B cell (primary cell): ENCODE measurements at regions not wholly inside any gene's neighbourhood (a gene's known extent, or its start where the extent isn't known, plus 50 kb on each side); places are given as distances from the start of the nearest gene placed in this dataset.

ENCODE experiments used
- ATAC-seq: fragments of 200-7000 bp; cut with Tn5 transposase; one replicate; pipeline ENCODE4 v1.10.0; 2021; ENCODE audit warnings: low read depth, mild to moderate bottlenecking, moderate number of reproducible peaks, moderate library complexity
- CTCF ChIA-PET: fragments of 350-600 bp; sonication (Branson Sonifier 250); formaldehyde crosslinking; loops from one replicate; lab custom pipeline; 2021; ENCODE audit warnings: antibody characterized with exemption, inconsistent platforms; lab: Charles Lee
- POLR2A ChIA-PET: fragments of 350-600 bp; sonication (Branson Sonifier 250); formaldehyde crosslinking; loops from one replicate; lab custom pipeline; 2021; ENCODE audit warnings: antibody characterized with exemption; lab: Charles Lee
- DNase-seq: peaks from one replicate; pipeline ENCODE4 v3.0.0; 2013
- H2AFZ ChIP-seq: 2 replicates; pipeline ENCODE4 v1.6.1; 2012; ENCODE audit warnings: mild to moderate bottlenecking, low read depth, low read length; ENCODE audit not compliant: insufficient read depth, poor library complexity, severe bottlenecking
- H3K27ac ChIP-seq, 2 donors: 1 replicate in 1 of 2; 2 replicates in 1 of 2; pipeline ENCODE4 v1.5.1; 2012 to 2013; ENCODE audit warnings: low read length in 2 of 2, mild to moderate bottlenecking in 2 of 2, moderate library complexity in 1 of 2
- H3K27me3 ChIP-seq, 4 experiments: fragments of 200-600 bp in 1 of 4; sonication (generic) in 1 of 4; replicated peaks in 1 of 4; 1 replicate in 2 of 4; 2 replicates in 2 of 4; pipeline versions ENCODE4 v1.6.1 to v1.7.0; 2013 to 2016; ENCODE audit warnings: low read length in 3 of 4, mild to moderate bottlenecking in 2 of 4, mixed read lengths in 1 of 4, moderate library complexity in 1 of 4; ENCODE audit not compliant: insufficient read depth in 4 of 4, control insufficient read depth in 3 of 4; ENCODE audit errors: control extremely low read depth in 1 of 4
- H3K36me3 ChIP-seq, 2 experiments: replicated peaks in 1 of 2; 1 replicate in 1 of 2; 2 replicates in 1 of 2; pipeline versions ENCODE4 v1.6.1 to v1.7.1; 2013; ENCODE audit warnings: low read length in 1 of 2; ENCODE audit not compliant: insufficient read depth in 2 of 2, control insufficient read depth in 1 of 2; ENCODE audit errors: control extremely low read depth in 1 of 2, extremely low read depth in 1 of 2
- H3K4me1 ChIP-seq, 2 donors: fragments of 200-600 bp in 1 of 2; sonication (generic) in 1 of 2; 1 replicate in 1 of 2; 2 replicates in 1 of 2; pipeline versions ENCODE4 v1.5.1 to v1.6.1; 2013 to 2017; ENCODE audit warnings: low read length in 2 of 2; ENCODE audit not compliant: control insufficient read depth in 2 of 2, insufficient read depth in 2 of 2
- H3K4me2 ChIP-seq: replicated peaks from 2 replicates; pipeline ENCODE3; 2012; ENCODE audit warnings: mild to moderate bottlenecking, low read depth, low read length; ENCODE audit not compliant: poor library complexity, severe bottlenecking
- H3K4me3 ChIP-seq, 5 experiments: fragments of 200-600 bp in 1 of 5; sonication (generic) in 1 of 5; 1 replicate in 3 of 5; 2 replicates in 2 of 5; pipeline versions ENCODE4 v1.5.1 to v1.7.0; 2011 to 2016; ENCODE audit warnings: low read length in 4 of 5, mild to moderate bottlenecking in 4 of 5, low read depth in 2 of 5, control low read depth in 1 of 5, moderate library complexity in 1 of 5; ENCODE audit not compliant: insufficient read depth in 1 of 5; ENCODE audit errors: control extremely low read depth in 1 of 5, extremely low read depth in 1 of 5
- H3K79me2 ChIP-seq: fragments of 200-600 bp; sonication (generic); one replicate; pipeline ENCODE4 v1.6.0; 2016; ENCODE audit warnings: low read length; ENCODE audit not compliant: control insufficient read depth, insufficient read depth
- H3K9ac ChIP-seq: fragments of 200-600 bp; sonication (generic); 2 replicates; pipeline ENCODE4 v1.6.1; 2017; ENCODE audit warnings: mild to moderate bottlenecking, low read length, moderate library complexity
- H3K9me3 ChIP-seq, 3 donors: one replicate each; pipeline versions ENCODE4 v1.6.1 to v1.7.1; 2013; ENCODE audit warnings: low read length in 2 of 3; ENCODE audit not compliant: control insufficient read depth in 2 of 3, insufficient read depth in 1 of 3; ENCODE audit errors: control extremely low read depth in 1 of 3
- H4K20me1 ChIP-seq: 2 replicates; pipeline ENCODE4 v1.6.0; 2012; ENCODE audit warnings: mild to moderate bottlenecking, low read length; ENCODE audit not compliant: insufficient read depth, control insufficient read depth, poor library complexity, severe bottlenecking
- H3K27ac Mint-ChIP-seq: one replicate; pipeline ENCODE4 v1.8.0; 2021; ENCODE audit warnings: mixed read lengths
- H3K27me3 Mint-ChIP-seq: one replicate; pipeline ENCODE4 v1.8.0; 2021; ENCODE audit warnings: mixed read lengths
- H3K4me1 Mint-ChIP-seq: one replicate; pipeline ENCODE4 v1.8.0; 2021; ENCODE audit warnings: mixed read lengths
- H3K4me3 Mint-ChIP-seq: one replicate; pipeline ENCODE4 v1.8.0; 2021; ENCODE audit warnings: mixed read lengths
- H3K9me3 Mint-ChIP-seq: one replicate; pipeline ENCODE4 v1.8.0; 2022; ENCODE audit warnings: mixed read lengths; ENCODE audit not compliant: insufficient read depth
- EZH2 ChIP-seq: IDR thresholded peaks from 2 replicates; pipeline ENCODE4 v1.6.1; 2012; ENCODE audit warnings: borderline replicate concordance, low read depth, mild to moderate bottlenecking, moderate library complexity, low read length; ENCODE audit not compliant: insufficient read depth, poor library complexity, severe bottlenecking
- WGBS: methylation state at CpG from one replicate; pipeline ENCODE4 v1.1.5; 2013; ENCODE audit warnings: missing lambda C conversion rate; ENCODE audit not compliant: insufficient coverage; 5-methylcytosine and 5-hydroxymethylcytosine counted together
- intact Hi-C: fragments of 100-400 bp; cut with micrococcal nuclease; formaldehyde crosslinking; loops from one replicate; pipeline ENCODE4 v1.10.0; 2022
- TF ChIP-seq, protein P1 (sequence below): fragments of 200-600 bp; IDR thresholded peaks from one replicate; pipeline ENCODE4 v1.8.0; 2022; ENCODE audit warnings: antibody characterized with exemption, mild to moderate bottlenecking

- H3K9ac ChIP-seq = no peak overlapping the region
- POLR2A ChIA-PET = interaction anchor here (0.7 kb wide), 1 partner anchor 84 kb away, joined by 3 read pairs; no protein-coding TSS in a partner anchor
- H3K79me2 ChIP-seq = no peaks in the 10 kb centered on the region
- TF ChIP-seq EZH2 = no peak
- TF ChIP-seq, protein P1, sequence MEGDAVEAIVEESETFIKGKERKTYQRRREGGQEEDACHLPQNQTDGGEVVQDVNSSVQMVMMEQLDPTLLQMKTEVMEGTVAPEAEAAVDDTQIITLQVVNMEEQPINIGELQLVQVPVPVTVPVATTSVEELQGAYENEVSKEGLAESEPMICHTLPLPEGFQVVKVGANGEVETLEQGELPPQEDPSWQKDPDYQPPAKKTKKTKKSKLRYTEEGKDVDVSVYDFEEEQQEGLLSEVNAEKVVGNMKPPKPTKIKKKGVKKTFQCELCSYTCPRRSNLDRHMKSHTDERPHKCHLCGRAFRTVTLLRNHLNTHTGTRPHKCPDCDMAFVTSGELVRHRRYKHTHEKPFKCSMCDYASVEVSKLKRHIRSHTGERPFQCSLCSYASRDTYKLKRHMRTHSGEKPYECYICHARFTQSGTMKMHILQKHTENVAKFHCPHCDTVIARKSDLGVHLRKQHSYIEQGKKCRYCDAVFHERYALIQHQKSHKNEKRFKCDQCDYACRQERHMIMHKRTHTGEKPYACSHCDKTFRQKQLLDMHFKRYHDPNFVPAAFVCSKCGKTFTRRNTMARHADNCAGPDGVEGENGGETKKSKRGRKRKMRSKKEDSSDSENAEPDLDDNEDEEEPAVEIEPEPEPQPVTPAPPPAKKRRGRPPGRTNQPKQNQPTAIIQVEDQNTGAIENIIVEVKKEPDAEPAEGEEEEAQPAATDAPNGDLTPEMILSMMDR = no peak
- peaks cover 0 to 7% (median 0%) of the 10 kb centered on the region in 3 donors for H3K9me3 ChIP-seq
- H3K4me3 Mint-ChIP-seq = no peak overlapping the region
- H3K27me3 Mint-ChIP-seq = no peaks in the 10 kb centered on the region
- no peaks in the 10 kb centered on the region for H4K20me1 ChIP-seq
- CTCF ChIA-PET = no interaction called here
- no peak overlapping the region for H3K27ac ChIP-seq
- intact Hi-C loops = no loop called here
- H3K27ac Mint-ChIP-seq = no peak overlapping the region
- DNase-seq = no peak
- H3K9me3 Mint-ChIP-seq = peaks cover 3% of the 10 kb centered on the region
- no peaks in the 10 kb centered on the region for H3K4me1 Mint-ChIP-seq
- H3K4me2 ChIP-seq = no peak overlapping the region
- H3K4me3 ChIP-seq = no peak overlapping the region
- WGBS = 86% methylated on average over 4 of the region's 12 CpGs
- no peaks in the 10 kb centered on the region for H3K36me3 ChIP-seq
- H3K4me1 ChIP-seq = no peaks in the 10 kb centered on the region
- no peak for ATAC-seq
- H3K27me3 ChIP-seq = no peaks in the 10 kb centered on the region
- H2AFZ ChIP-seq = no peak overlapping the region
Measured at GRCh38 chr11:69558519-69558941, 77.1 kb downstream of the LINC01488 start.

GRCh38 chr11:69559181-69559580, 77.7 kb downstream of the LINC01488 start:
- Histone ChIP-seq H3K9ac (no peak overlapping the region), H2AFZ (no peak overlapping the region), H3K9me3 (peaks cover 0 to 7% (median 0%) of the 10 kb centered on the region in 3 donors), H3K4me1 (no peaks in the 10 kb centered on the region), H3K36me3 (no peaks in the 10 kb centered on the region), H3K27ac (no peak overlapping the region), H3K4me3 (no peak overlapping the region), H3K79me2 (no peaks in the 10 kb centered on the region), H4K20me1 (no peaks in the 10 kb centered on the region), H3K4me2 (no peak overlapping the region), H3K27me3 (no peaks in the 10 kb centered on the region)
- no peak for ATAC-seq
- no peak for DNase-seq
- CTCF ChIA-PET = no interaction called here
- 87% methylated on average over 5 of the region's 5 CpGs for WGBS
- no peak for TF ChIP-seq EZH2
- TF ChIP-seq, protein P1 = no peak
- intact Hi-C loops = no loop called here
- no peak overlapping the region for H3K4me3 Mint-ChIP-seq
- POLR2A ChIA-PET = no interaction called here
- H3K27me3 Mint-ChIP-seq = no peaks in the 10 kb centered on the region
- no peaks in the 10 kb centered on the region for H3K4me1 Mint-ChIP-seq
- no peak overlapping the region for H3K27ac Mint-ChIP-seq
- H3K9me3 Mint-ChIP-seq = peaks cover 3% of the 10 kb centered on the region
